ENCODE measurements at regions not wholly inside any gene's neighbourhood (a gene's known extent, or its start where the extent isn't known, plus 50 kb on each side); places are given as distances from the start of the nearest gene placed in this dataset.

DNA sequence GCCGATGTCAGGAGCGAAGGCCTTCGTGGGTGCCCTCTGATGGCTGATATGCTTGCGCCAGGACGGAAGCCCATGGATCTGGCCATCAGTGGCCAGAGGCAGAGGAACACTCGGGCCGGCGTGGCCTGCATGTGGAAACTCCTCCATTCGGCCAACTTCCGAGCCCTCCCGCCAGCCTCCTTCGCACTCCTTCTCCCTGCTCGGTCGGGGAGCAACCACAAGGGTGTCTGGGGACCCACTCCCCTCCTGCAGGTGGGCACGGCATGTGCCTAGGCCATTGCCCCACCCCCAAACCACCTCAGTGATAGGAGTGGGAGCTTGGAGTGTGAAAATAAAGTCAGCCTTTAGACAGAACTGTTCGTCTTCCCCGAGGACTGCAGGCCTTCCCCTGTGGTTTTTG lies 231.3 kb downstream of the BCL11B start:
- no peaks in the 10 kb centered on the region for H3K36me3 ChIP-seq (ENCODE audit: low read depth)
- in situ Hi-C loops (cut with MboI) = no loop called here
- no peaks in the 10 kb centered on the region for H3F3A ChIP-seq (ENCODE audit: insufficient read depth)
- H3K79me2 ChIP-seq (ENCODE audit: insufficient read depth) = no peaks in the 10 kb centered on the region
- no peak overlapping the region for H2AFZ ChIP-seq
- no peaks in the 10 kb centered on the region for H3K9me3 ChIP-seq (ENCODE audit: low read depth)
- TF ChIP-seq EZH2 (IDR thresholded peaks at IDR 0.05; ENCODE audit: insufficient read depth, poor library complexity, severe bottlenecking) (no peak), EZH2phosphoT487 (IDR thresholded peaks at IDR 0.05; ENCODE audit: insufficient read depth, low read depth) (no peak)
- no peak overlapping the region for H3K27ac ChIP-seq
- DNase-seq = no peak
- H4K20me1 ChIP-seq (ENCODE audit: insufficient read depth) = no peaks in the 10 kb centered on the region
- 71 to 78% methylated on average over 17 of the region's 17 CpGs for WGBS, 2 experiments (ENCODE audit: low coverage in 1 of 2, low lambda C conversion rate in 2 of 2, missing lambda C conversion rate in 2 of 2)
- H3K4me3 ChIP-seq = no peak overlapping the region
- peaks cover 7% of the 10 kb centered on the region for H3K4me1 ChIP-seq (ENCODE audit: insufficient read depth)
- no peaks in the 10 kb centered on the region for H3K9me2 ChIP-seq (ENCODE audit: insufficient read depth)
- H3K9ac ChIP-seq = no peak overlapping the region
- no peak overlapping the region for H3K4me2 ChIP-seq (ENCODE audit: unreplicated experiment)
- H3K27me3 ChIP-seq (replicated peaks; ENCODE audit: insufficient read depth) = no peaks in the 10 kb centered on the region

DNA sequence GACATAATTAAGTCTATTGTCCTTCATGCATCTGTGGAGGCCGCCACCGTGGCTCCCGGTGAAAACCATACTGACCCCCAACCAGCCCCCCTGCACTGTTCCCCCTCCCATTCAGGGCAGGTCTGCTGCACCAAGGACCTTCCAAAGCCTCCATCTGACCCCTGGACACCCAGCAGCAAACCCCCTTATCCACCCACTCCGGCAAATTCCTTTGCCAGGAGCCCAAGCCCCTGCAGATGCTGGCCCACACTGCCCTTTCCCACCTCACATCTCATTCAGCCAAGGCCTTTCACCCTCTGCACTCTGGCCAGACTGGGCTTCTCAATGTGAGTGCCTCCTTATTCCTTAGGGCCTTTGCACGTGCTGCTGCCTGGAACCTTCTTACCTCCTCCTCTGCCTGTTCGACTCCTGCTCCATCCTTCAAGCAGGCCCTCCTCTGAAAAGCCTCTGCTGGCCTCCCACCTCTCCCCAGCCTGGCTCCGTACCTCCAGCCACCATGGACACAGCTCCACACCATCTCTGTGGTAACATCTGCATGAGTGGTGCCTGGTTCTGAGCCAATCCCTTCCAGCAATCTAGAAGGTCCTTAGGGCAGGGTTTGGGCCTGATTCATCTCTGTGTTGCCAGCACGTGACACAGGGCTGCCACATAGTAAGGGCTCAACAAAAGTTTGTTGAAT lies 230.7 kb downstream of the BCL11B start:
- DNase-seq = peak; percentile 34
- Histone ChIP-seq H4K20me1 (ENCODE audit: insufficient read depth) (no peaks in the 10 kb centered on the region), H3K27ac (no peak overlapping the region), H3K9ac (no peak overlapping the region), H3K79me2 (ENCODE audit: insufficient read depth) (no peaks in the 10 kb centered on the region), H3F3A (ENCODE audit: insufficient read depth) (no peaks in the 10 kb centered on the region), H3K36me3 (ENCODE audit: low read depth) (no peaks in the 10 kb centered on the region), H3K4me2 (ENCODE audit: unreplicated experiment) (no peak overlapping the region), H3K9me2 (ENCODE audit: insufficient read depth) (no peaks in the 10 kb centered on the region), H3K27me3 (replicated peaks; ENCODE audit: insufficient read depth) (no peaks in the 10 kb centered on the region), H3K4me1 (ENCODE audit: insufficient read depth) (peaks cover 5% of the 10 kb centered on the region), H3K9me3 (ENCODE audit: low read depth) (no peaks in the 10 kb centered on the region), H3K4me3 (no peak overlapping the region), H2AFZ (no peak overlapping the region)
- TF ChIP-seq EZH2phosphoT487 (IDR thresholded peaks at IDR 0.05; ENCODE audit: insufficient read depth, low read depth) = no peak
- TF ChIP-seq EZH2 (IDR thresholded peaks at IDR 0.05; ENCODE audit: insufficient read depth, poor library complexity, severe bottlenecking) = no peak
- in situ Hi-C loops (cut with MboI) = no loop called here
- 75 to 84% methylated on average over 8 of the region's 8 CpGs for WGBS, 2 experiments (ENCODE audit: low coverage in 1 of 2, low lambda C conversion rate in 2 of 2, missing lambda C conversion rate in 2 of 2)

DNA sequence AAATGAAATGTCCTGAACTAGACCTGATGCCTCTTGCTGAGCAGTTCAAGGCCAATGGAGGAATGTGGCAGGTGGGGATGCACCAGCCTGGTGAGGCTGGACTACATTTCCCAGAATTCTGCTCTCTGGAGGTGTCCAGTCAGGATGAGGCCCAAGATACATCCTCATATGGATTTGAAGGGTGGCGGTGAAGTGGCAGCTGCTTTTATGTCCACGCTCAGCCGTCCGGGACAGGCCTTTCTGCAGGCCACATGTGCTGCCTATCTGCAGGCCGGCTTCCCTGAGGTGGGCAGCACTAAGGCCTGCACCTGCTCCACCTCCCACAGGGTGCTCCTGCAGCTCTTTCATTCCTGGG lies 230.2 kb downstream of the BCL11B start:
- in situ Hi-C loops (cut with MboI) = no loop called here
- Histone ChIP-seq H4K20me1 (ENCODE audit: insufficient read depth) (no peaks in the 10 kb centered on the region), H3K27ac (no peak overlapping the region), H3K36me3 (ENCODE audit: low read depth) (no peaks in the 10 kb centered on the region), H3K4me1 (ENCODE audit: insufficient read depth) (no peaks in the 10 kb centered on the region), H3K9me2 (ENCODE audit: insufficient read depth) (no peaks in the 10 kb centered on the region), H3F3A (ENCODE audit: insufficient read depth) (no peaks in the 10 kb centered on the region), H3K4me2 (ENCODE audit: unreplicated experiment) (no peak overlapping the region), H3K9ac (no peak overlapping the region), H3K9me3 (ENCODE audit: low read depth) (no peaks in the 10 kb centered on the region), H2AFZ (no peak overlapping the region), H3K4me3 (no peak overlapping the region), H3K79me2 (ENCODE audit: insufficient read depth) (no peaks in the 10 kb centered on the region), H3K27me3 (replicated peaks; ENCODE audit: insufficient read depth) (no peaks in the 10 kb centered on the region)
- no peak for DNase-seq
- 88 to 93% methylated on average over 5 of the region's 5 CpGs for WGBS, 2 experiments (ENCODE audit: low coverage in 1 of 2, low lambda C conversion rate in 2 of 2, missing lambda C conversion rate in 2 of 2)
- no peak for TF ChIP-seq EZH2 (IDR thresholded peaks at IDR 0.05; ENCODE audit: insufficient read depth, poor library complexity, severe bottlenecking)

DNA sequence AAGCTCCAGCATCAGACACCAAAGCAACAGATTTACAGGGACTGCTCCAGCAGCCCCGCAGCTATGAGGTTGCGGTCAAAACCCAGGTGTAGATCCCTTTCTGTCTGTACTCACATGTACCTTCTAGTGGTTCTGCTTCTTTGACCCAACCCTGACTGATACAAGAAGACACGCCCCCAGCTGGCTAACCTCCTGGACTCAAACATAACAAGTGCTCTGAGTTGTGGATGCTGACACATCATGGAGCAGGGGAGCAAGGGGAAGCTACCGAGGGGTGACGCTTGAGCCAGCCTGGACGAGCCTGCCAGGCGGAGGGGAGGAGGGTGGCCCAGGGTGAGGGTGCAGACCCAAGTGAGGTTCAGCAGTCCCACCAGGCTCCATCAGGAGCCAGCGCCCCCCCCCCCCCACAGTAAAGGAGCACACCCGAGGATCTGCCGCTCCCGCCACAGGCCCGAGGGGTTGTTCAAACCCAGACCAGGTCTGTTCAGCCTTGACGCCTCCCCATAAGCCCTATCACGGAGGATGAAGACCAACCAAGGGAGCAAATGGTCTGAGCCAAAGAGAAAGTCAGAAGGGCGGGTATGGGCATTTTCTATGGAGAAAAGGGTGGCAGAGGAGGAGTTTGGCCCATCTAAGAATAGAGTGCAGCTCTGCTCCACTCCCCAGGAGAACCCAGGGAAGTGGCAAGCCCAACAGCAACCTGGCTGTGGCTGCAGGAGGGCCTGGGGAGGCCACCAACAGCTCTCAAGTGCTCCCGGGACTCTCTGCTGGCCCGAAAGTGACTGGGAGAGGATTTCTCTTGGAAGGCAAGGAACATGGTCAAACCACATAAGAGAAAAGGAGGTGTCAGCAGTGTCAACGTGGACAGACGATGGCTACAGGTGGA lies 229.4 kb downstream of the BCL11B start:
- no peak overlapping the region for H3K9ac ChIP-seq
- no peaks in the 10 kb centered on the region for H3K9me2 ChIP-seq (ENCODE audit: insufficient read depth)
- no peak overlapping the region for H3K27ac ChIP-seq
- no peaks in the 10 kb centered on the region for H3K9me3 ChIP-seq (ENCODE audit: low read depth)
- no peaks in the 10 kb centered on the region for H4K20me1 ChIP-seq (ENCODE audit: insufficient read depth)
- H3K27me3 ChIP-seq (replicated peaks; ENCODE audit: insufficient read depth) = no peaks in the 10 kb centered on the region
- H3K4me2 ChIP-seq (ENCODE audit: unreplicated experiment) = no peak overlapping the region
- no peak overlapping the region for H3K4me3 ChIP-seq
- no peak for TF ChIP-seq EZH2phosphoT487 (IDR thresholded peaks at IDR 0.05; ENCODE audit: insufficient read depth, low read depth)
- H3F3A ChIP-seq (ENCODE audit: insufficient read depth) = no peaks in the 10 kb centered on the region
- H2AFZ ChIP-seq = no peak overlapping the region
- no peaks in the 10 kb centered on the region for H3K4me1 ChIP-seq (ENCODE audit: insufficient read depth)
- no peak for DNase-seq
- in situ Hi-C loops (cut with MboI) = no loop called here
- WGBS, 2 experiments (ENCODE audit: low coverage in 1 of 2, low lambda C conversion rate in 2 of 2, missing lambda C conversion rate in 2 of 2) = 60 to 61% methylated on average over 19 of the region's 19 CpGs
- H3K79me2 ChIP-seq (ENCODE audit: insufficient read depth) = no peaks in the 10 kb centered on the region
- no peaks in the 10 kb centered on the region for H3K36me3 ChIP-seq (ENCODE audit: low read depth)

All from GM23248 (cell line).